GM23338 (cell line): ENCODE measurements at regions not wholly inside any gene's neighbourhood (a gene's known extent, or its start where the extent isn't known, plus 50 kb on each side); places are given as distances from the start of the nearest gene placed in this dataset.

Source experiments
- ATAC-seq: fragments of 200-7000 bp; cut with Tn5 transposase; 3 replicates; pipeline ENCODE4 v1.9.1; 2020
- DNase-seq: peaks from one replicate; pipeline ENCODE4 v3.0.0-alpha.2; 2015; ENCODE audit warnings: low spot score
- H2AFZ ChIP-seq: fragments of 200-600 bp; sonication (generic); 2 replicates; pipeline ENCODE4 v1.8.0; 2016; ENCODE audit warnings: antibody characterized with exemption, mild to moderate bottlenecking, moderate library complexity
- H3F3A ChIP-seq: fragments of 200-600 bp; sonication (generic); replicated peaks from 2 replicates; pipeline ENCODE4 v1.8.0; 2017; ENCODE audit warnings: antibody characterized with exemption, mixed run types, low read depth
- H3K27ac ChIP-seq: fragments of 200-600 bp; sonication (generic); 2 replicates; pipeline ENCODE4 v1.6.1; 2016; ENCODE audit warnings: low read depth
- H3K27me3 ChIP-seq: fragments of 200-600 bp; sonication (generic); 2 replicates; pipeline ENCODE4 v1.8.0; 2016; ENCODE audit warnings: mild to moderate bottlenecking, mixed run types, moderate library complexity; ENCODE audit not compliant: insufficient read depth
- H3K36me3 ChIP-seq: fragments of 200-600 bp; sonication (generic); 2 replicates; pipeline ENCODE4 v1.8.0; 2016; ENCODE audit warnings: mild to moderate bottlenecking; ENCODE audit not compliant: insufficient read depth
- H3K4me1 ChIP-seq: fragments of 200-600 bp; sonication (generic); 2 replicates; pipeline ENCODE4 v1.8.0; 2016; ENCODE audit warnings: mild to moderate bottlenecking, moderate library complexity; ENCODE audit not compliant: insufficient read depth
- H3K4me2 ChIP-seq: fragments of 200-600 bp; sonication (generic); 2 replicates; pipeline ENCODE4 v1.7.1; 2017; ENCODE audit warnings: mixed run types
- H3K4me3 ChIP-seq: fragments of 200-600 bp; sonication (generic); 2 replicates; pipeline ENCODE4 v1.6.1; 2016; ENCODE audit warnings: mixed run types
- H3K79me2 ChIP-seq: fragments of 200-600 bp; sonication (generic); replicated peaks from 2 replicates; pipeline ENCODE4 v1.8.0; 2017; ENCODE audit warnings: mild to moderate bottlenecking; ENCODE audit not compliant: insufficient read depth
- H3K9me2 ChIP-seq: fragments of 200-600 bp; sonication (generic); 2 replicates; pipeline ENCODE4 v1.8.0; 2017; ENCODE audit not compliant: insufficient read depth
- H4K20me1 ChIP-seq: fragments of 200-600 bp; sonication (generic); replicated peaks from 2 replicates; pipeline ENCODE4 v1.8.0; 2017; ENCODE audit warnings: mild to moderate bottlenecking; ENCODE audit not compliant: insufficient read depth
- H3K27ac Mint-ChIP-seq: 2 replicates; pipeline ENCODE4 v1.8.0; 2020; ENCODE audit warnings: inconsistent platforms, mild to moderate bottlenecking, moderate library complexity, mixed read lengths
- H3K27me3 Mint-ChIP-seq: 3 replicates; pipeline ENCODE4 v1.8.0; 2022; ENCODE audit warnings: low read depth, mild to moderate bottlenecking, moderate library complexity, mixed read lengths, inconsistent platforms; ENCODE audit not compliant: insufficient read depth, poor library complexity
- H3K36me3 Mint-ChIP-seq: 3 replicates; pipeline ENCODE4 v1.8.0; 2021; ENCODE audit warnings: low read depth, mild to moderate bottlenecking, inconsistent platforms, moderate library complexity, mixed read lengths
- H3K4me1 Mint-ChIP-seq: 3 replicates; pipeline ENCODE4 v1.8.0; 2020; ENCODE audit warnings: mild to moderate bottlenecking, inconsistent platforms, mixed read lengths
- H3K4me3 Mint-ChIP-seq: 3 replicates; pipeline ENCODE4 v1.8.0; 2021; ENCODE audit warnings: moderate library complexity, mild to moderate bottlenecking, inconsistent platforms, mixed read lengths
- H3K9me3 Mint-ChIP-seq: 3 replicates; pipeline ENCODE4 v1.8.0; 2020; ENCODE audit warnings: moderate library complexity, mild to moderate bottlenecking, inconsistent platforms, mixed read lengths
- CREB1 ChIP-seq: fragments of 250-450 bp; sonication (Bioruptor Pico); IDR thresholded peaks from 2 replicates; pipeline ENCODE4 v1.5.0; 2020; ENCODE audit warnings: low read depth, mild to moderate bottlenecking, moderate library complexity
- EZH2phosphoT487 ChIP-seq: fragments of 200-600 bp; sonication (generic); IDR thresholded peaks from one replicate; pipeline ENCODE4 v1.8.1; 2018; ENCODE audit warnings: antibody characterized with exemption; ENCODE audit not compliant: unreplicated experiment
- JUNB ChIP-seq: IDR thresholded peaks from one replicate; pipeline ENCODE4 v1.6.1; 2016; ENCODE audit warnings: antibody characterized with exemption; ENCODE audit not compliant: unreplicated experiment
- STAT1 ChIP-seq: IDR thresholded peaks from one replicate; pipeline ENCODE4 v1.6.1; 2016; ENCODE audit warnings: antibody characterized with exemption; ENCODE audit not compliant: unreplicated experiment
- ZNF114 ChIP-seq: fragments of 250-450 bp; sonication (Bioruptor Pico); IDR thresholded peaks from 2 replicates; pipeline ENCODE4 v1.5.0; 2020; ENCODE audit warnings: mild to moderate bottlenecking, moderate library complexity
- ZNF331 ChIP-seq: fragments of 250-450 bp; sonication (Bioruptor Pico); IDR thresholded peaks from 2 replicates; pipeline ENCODE4 v1.5.0; 2020; ENCODE audit warnings: low read depth, mild to moderate bottlenecking, moderate library complexity
- TF ChIP-seq, protein P1 (sequence below): fragments of 250-450 bp; sonication (Bioruptor Pico); IDR thresholded peaks from 2 replicates; pipeline ENCODE4 v1.5.0; 2020; ENCODE audit warnings: mild to moderate bottlenecking, moderate library complexity
- TF ChIP-seq, protein P2 (sequence below): IDR thresholded peaks from 2 replicates; pipeline ENCODE4 v1.6.1; 2016; ENCODE audit warnings: antibody characterized with exemption
- TF ChIP-seq, protein P3 (sequence below): IDR thresholded peaks from one replicate; pipeline ENCODE4 v1.6.1; 2018; ENCODE audit warnings: antibody characterized with exemption; ENCODE audit not compliant: unreplicated experiment
- TF ChIP-seq, protein P4 (sequence below), 2 experiments: fragments of 200-600 bp in 1 of 2; sonication (generic) in 1 of 2; conservative IDR thresholded peaks; 2 replicates each; pipeline versions ENCODE4 v1.5.1 to v1.6.1; 2016 to 2017; ENCODE audit warnings: antibody characterized with exemption in 2 of 2, low read depth in 2 of 2, mild to moderate bottlenecking in 2 of 2, moderate library complexity in 1 of 2

DNA sequence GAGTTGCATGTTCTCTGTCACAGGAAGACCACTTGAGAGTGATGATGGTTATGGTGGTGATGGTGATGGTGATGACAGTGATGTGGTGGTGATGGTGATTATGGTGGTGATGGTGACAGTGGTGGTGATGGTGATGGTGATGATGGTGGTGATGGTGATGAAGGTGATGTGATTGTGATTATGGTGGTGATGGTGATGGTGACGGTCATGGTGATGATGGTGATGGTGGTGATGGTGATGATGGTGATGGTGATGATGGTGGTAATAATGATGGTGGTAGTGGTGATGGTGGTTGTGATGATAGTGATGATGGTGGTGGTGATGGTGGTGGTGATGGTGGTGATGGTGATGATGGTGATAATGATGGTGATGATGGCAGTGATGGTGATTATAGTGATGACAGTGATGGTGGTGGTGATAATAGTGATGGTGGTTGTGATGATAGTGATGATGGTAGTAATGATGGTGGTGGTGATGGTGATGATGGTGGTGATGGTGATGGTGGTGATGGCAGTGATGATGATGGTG is 93.7 kb downstream of the ASB1 start:
- Histone ChIP-seq H3K36me3 (no peaks in the 10 kb centered on the region), H3K4me3 (no peak overlapping the region), H2AFZ (no peak overlapping the region), H3K27ac (no peak overlapping the region), H3K79me2 (no peaks in the 10 kb centered on the region), H3K9me2 (no peaks in the 10 kb centered on the region), H3K4me2 (no peak overlapping the region), H3K4me1 (no peaks in the 10 kb centered on the region), H3K27me3 (no peaks in the 10 kb centered on the region), H3F3A (no peaks in the 10 kb centered on the region), H4K20me1 (no peaks in the 10 kb centered on the region)
- no peak overlapping the region for H3K4me3 Mint-ChIP-seq
- no peak overlapping the region for H3K27ac Mint-ChIP-seq
- peaks cover 1% of the 10 kb centered on the region for H3K4me1 Mint-ChIP-seq
- peaks cover 9% of the 10 kb centered on the region; the same call in 2 of the 3 replicates for H3K9me3 Mint-ChIP-seq
- no peak for DNase-seq
- peaks cover 16% of the 10 kb centered on the region for H3K27me3 Mint-ChIP-seq
- TF ChIP-seq JUNB: no peak
- TF ChIP-seq, protein P1, sequence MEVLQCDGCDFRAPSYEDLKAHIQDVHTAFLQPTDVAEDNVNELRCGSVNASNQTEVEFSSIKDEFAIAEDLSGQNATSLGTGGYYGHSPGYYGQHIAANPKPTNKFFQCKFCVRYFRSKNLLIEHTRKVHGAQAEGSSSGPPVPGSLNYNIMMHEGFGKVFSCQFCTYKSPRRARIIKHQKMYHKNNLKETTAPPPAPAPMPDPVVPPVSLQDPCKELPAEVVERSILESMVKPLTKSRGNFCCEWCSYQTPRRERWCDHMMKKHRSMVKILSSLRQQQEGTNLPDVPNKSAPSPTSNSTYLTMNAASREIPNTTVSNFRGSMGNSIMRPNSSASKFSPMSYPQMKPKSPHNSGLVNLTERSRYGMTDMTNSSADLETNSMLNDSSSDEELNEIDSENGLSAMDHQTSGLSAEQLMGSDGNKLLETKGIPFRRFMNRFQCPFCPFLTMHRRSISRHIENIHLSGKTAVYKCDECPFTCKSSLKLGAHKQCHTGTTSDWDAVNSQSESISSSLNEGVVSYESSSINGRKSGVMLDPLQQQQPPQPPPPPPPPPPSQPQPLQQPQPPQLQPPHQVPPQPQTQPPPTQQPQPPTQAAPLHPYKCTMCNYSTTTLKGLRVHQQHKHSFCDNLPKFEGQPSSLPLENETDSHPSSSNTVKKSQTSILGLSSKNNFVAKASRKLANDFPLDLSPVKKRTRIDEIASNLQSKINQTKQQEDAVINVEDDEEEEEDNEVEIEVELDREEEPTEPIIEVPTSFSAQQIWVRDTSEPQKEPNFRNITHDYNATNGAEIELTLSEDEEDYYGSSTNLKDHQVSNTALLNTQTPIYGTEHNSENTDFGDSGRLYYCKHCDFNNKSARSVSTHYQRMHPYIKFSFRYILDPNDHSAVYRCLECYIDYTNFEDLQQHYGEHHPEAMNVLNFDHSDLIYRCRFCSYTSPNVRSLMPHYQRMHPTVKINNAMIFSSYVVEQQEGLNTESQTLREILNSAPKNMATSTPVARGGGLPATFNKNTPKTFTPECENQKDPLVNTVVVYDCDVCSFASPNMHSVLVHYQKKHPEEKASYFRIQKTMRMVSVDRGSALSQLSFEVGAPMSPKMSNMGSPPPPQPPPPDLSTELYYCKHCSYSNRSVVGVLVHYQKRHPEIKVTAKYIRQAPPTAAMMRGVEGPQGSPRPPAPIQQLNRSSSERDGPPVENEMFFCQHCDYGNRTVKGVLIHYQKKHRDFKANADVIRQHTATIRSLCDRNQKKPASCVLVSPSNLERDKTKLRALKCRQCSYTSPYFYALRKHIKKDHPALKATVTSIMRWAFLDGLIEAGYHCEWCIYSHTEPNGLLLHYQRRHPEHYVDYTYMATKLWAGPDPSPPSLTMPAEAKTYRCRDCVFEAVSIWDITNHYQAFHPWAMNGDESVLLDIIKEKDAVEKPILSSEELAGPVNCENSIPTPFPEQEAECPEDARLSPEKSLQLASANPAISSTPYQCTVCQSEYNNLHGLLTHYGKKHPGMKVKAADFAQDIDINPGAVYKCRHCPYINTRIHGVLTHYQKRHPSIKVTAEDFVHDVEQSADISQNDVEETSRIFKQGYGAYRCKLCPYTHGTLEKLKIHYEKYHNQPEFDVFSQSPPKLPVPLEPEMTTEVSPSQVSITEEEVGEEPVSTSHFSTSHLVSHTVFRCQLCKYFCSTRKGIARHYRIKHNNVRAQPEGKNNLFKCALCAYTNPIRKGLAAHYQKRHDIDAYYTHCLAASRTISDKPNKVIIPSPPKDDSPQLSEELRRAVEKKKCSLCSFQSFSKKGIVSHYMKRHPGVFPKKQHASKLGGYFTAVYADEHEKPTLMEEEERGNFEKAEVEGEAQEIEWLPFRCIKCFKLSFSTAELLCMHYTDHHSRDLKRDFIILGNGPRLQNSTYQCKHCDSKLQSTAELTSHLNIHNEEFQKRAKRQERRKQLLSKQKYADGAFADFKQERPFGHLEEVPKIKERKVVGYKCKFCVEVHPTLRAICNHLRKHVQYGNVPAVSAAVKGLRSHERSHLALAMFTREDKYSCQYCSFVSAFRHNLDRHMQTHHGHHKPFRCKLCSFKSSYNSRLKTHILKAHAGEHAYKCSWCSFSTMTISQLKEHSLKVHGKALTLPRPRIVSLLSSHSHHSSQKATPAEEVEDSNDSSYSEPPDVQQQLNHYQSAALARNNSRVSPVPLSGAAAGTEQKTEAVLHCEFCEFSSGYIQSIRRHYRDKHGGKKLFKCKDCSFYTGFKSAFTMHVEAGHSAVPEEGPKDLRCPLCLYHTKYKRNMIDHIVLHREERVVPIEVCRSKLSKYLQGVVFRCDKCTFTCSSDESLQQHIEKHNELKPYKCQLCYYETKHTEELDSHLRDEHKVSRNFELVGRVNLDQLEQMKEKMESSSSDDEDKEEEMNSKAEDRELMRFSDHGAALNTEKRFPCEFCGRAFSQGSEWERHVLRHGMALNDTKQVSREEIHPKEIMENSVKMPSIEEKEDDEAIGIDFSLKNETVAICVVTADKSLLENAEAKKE (CRISPR knock-in tag): no peak
- TF ChIP-seq ZNF114: no peak
- TF ChIP-seq, protein P2, sequence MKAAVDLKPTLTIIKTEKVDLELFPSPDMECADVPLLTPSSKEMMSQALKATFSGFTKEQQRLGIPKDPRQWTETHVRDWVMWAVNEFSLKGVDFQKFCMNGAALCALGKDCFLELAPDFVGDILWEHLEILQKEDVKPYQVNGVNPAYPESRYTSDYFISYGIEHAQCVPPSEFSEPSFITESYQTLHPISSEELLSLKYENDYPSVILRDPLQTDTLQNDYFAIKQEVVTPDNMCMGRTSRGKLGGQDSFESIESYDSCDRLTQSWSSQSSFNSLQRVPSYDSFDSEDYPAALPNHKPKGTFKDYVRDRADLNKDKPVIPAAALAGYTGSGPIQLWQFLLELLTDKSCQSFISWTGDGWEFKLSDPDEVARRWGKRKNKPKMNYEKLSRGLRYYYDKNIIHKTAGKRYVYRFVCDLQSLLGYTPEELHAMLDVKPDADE: no peak
- no peak for TF ChIP-seq STAT1
- TF ChIP-seq ZNF331 (CRISPR knock-in tag): no peak
- TF ChIP-seq, protein P3, sequence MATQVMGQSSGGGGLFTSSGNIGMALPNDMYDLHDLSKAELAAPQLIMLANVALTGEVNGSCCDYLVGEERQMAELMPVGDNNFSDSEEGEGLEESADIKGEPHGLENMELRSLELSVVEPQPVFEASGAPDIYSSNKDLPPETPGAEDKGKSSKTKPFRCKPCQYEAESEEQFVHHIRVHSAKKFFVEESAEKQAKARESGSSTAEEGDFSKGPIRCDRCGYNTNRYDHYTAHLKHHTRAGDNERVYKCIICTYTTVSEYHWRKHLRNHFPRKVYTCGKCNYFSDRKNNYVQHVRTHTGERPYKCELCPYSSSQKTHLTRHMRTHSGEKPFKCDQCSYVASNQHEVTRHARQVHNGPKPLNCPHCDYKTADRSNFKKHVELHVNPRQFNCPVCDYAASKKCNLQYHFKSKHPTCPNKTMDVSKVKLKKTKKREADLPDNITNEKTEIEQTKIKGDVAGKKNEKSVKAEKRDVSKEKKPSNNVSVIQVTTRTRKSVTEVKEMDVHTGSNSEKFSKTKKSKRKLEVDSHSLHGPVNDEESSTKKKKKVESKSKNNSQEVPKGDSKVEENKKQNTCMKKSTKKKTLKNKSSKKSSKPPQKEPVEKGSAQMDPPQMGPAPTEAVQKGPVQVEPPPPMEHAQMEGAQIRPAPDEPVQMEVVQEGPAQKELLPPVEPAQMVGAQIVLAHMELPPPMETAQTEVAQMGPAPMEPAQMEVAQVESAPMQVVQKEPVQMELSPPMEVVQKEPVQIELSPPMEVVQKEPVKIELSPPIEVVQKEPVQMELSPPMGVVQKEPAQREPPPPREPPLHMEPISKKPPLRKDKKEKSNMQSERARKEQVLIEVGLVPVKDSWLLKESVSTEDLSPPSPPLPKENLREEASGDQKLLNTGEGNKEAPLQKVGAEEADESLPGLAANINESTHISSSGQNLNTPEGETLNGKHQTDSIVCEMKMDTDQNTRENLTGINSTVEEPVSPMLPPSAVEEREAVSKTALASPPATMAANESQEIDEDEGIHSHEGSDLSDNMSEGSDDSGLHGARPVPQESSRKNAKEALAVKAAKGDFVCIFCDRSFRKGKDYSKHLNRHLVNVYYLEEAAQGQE: no peak
- no peak for TF ChIP-seq CREB1 (CRISPR knock-in tag)
- TF ChIP-seq, protein P4, sequence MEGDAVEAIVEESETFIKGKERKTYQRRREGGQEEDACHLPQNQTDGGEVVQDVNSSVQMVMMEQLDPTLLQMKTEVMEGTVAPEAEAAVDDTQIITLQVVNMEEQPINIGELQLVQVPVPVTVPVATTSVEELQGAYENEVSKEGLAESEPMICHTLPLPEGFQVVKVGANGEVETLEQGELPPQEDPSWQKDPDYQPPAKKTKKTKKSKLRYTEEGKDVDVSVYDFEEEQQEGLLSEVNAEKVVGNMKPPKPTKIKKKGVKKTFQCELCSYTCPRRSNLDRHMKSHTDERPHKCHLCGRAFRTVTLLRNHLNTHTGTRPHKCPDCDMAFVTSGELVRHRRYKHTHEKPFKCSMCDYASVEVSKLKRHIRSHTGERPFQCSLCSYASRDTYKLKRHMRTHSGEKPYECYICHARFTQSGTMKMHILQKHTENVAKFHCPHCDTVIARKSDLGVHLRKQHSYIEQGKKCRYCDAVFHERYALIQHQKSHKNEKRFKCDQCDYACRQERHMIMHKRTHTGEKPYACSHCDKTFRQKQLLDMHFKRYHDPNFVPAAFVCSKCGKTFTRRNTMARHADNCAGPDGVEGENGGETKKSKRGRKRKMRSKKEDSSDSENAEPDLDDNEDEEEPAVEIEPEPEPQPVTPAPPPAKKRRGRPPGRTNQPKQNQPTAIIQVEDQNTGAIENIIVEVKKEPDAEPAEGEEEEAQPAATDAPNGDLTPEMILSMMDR (conservative IDR thresholded peaks at IDR 0.05; ENCODE audit: low read depth in 2 of 2): no peak
- no peak for TF ChIP-seq EZH2phosphoT487
- ATAC-seq: no peak
- H3K36me3 Mint-ChIP-seq: peaks cover 3% of the 10 kb centered on the region; the same call in 1 of the 3 replicates
